ENCODE measurements at regions not wholly inside any gene's neighbourhood (a gene's known extent, or its start where the extent isn't known, plus 50 kb on each side); places are given as distances from the start of the nearest gene placed in this dataset.

DNA sequence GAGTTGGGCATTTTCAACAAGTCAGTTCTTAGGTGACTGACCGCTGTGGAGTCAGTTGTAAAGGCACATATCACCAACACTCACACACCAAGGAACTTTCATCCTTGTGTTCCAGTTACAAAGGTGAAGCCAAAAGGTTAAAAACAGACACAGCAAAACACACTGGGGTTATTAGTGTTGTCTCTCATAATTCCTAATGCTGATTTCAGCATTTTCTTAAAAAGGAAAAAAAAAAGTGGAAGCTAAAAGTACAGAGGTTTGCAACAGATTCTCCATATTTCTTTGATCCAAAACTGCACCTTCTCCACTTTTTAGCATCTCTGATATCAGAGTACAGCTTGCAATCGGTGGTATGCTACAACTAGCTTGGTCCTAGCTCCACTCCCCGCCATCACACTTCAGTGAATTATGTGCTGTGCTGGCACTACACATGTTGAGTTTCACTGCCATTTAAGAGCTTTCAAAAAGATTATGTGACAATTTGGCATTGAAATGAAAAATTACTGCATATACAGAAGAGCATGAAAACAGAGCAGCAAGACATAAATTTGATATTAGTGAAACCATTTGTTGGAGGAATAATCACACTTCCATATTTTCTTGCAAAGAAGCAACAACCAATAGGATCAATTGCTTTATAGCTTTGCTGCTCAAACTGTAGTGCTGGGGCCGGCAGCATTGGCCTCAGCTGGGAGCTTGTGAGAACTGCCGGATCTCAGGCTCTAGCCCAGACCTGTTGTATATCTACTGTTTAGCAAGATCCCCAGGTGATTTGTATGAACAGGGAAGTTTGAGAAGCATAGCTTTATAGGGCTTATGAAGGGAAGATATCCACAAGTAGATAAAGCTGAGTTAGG lies 62.3 kb upstream of the DAPL1 start:
- no peak for DNase-seq

DNA sequence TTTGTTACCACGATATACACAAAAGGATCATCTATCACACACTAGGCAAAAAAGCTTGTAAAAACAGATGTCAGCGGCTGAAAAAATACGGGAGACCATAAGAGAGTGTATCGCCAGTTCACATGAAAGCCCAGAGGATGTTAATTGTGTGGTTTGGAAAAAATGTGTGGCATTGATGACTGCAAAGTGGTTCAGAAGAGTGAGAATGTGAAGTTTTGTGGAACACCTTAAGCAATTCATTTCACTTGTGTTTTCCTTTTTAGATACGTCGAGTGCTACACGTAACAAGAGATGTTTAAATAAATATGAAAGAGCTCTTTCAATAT lies 61.7 kb upstream of the DAPL1 start:
- DNase-seq = no peak

DNA sequence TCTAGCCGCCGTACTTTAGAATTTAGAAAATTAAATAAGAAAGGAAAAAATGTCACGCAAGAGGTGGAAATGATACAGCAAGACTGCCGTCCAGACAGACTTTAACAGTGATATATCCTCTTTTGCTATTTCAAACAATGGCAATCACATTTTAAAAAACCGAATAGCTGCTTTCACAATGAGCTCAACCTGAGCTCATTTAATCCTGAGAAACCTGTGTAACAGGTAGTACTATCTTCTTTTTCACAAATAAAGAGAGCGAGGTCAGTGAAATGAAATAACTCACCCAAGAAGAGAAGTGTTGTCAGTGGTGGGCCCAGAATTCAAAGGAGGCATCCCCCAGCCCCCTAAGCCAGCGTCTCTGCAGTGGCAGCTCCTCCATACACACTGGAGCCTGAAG lies 60.7 kb upstream of the DAPL1 start:
- no peak for DNase-seq

DNA sequence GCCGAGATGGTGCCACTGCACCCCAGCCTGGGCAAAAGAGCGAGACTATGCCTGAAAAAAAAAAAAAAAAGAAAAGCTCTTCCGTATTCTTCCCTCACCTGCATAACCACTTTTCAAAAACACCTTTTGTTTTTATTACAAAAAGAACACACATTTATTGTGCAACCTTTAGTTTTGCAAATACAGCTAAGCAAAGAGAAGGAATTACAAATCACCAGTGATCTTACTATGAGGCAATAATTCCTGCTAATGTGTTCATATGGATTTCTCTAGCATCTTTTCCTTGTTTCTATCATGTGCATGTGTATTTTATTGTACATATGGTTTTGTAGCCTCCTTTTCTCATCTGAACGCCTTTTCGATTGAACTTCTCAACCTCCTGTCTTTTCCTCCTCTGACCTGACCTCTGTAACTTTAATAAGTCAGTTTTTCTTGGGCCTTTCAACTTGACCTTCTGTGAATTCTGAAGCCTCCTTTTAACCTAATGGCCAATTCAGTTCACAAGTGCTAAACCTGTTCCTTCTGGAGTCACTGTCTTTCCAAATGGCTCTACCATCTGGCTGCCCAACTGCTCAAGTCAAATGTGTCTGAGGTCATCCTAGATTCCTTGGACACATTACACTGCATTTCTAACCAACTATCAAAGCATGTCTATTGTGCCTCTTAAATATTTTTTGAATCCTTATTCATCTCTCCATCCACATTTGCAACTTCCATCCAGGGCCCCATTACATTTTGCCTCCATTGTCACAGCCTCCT lies 59.1 kb upstream of the DAPL1 start:
- DNase-seq = no peak

DNA sequence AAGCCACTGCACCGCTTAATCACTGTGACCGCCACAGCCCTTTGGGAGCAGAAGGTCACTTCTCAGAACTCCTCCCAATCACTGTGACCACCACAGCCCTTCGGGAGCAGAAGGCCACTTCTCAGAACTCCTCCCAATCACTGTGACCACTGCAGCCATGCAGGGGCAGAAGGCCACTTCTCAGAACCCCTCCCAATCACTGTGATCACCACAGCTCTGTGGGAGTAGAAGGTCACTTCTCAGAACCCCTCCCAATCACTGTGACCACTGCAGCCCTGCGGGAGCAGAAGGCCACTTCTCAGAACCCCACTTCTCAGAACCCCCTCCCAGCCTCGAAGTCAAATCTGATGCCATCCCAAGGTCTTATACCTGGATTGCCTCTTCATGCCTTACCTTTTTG lies 56.8 kb upstream of the DAPL1 start:
- no peak for DNase-seq

DNA sequence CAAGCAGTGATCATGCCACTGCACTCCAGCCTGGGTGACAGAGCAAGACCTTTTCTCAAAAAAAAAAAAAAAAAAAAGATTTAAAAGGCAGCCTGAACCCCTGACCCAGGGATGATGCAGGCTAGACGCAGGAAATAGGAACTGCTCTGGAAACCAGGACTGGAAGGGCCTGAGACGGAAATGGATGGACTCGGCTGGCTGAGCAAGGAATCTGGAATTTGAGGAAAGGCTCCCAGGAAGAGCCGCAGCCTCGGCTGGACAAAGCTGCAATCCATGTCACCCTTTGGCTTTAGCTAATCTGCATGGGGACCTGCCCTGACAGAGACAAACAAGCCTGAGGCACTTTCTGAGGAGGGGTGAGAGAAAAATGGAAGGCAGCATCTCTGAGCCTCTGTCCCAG lies 55.0 kb upstream of the DAPL1 start:
- DNase-seq = no peak

DNA sequence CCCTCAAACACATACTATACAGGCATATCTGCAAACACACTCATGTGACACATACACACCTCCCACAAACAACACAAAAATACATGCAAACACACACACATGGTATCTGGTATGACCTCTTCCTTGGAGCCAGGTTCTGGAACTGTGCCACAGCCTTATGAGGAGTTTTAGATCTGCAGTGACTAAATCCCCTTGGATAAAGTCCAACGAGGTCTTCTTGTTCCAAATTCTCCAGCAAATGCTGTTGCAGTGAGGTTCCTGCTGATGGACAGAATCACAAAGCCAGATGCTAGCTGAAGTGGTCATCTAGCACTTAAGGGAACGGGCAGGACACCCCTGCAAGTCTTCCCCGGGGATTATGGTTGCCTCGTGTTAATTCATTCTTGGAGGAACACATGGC lies 54.5 kb upstream of the DAPL1 start:
- peak; percentile 62 for DNase-seq

DNA sequence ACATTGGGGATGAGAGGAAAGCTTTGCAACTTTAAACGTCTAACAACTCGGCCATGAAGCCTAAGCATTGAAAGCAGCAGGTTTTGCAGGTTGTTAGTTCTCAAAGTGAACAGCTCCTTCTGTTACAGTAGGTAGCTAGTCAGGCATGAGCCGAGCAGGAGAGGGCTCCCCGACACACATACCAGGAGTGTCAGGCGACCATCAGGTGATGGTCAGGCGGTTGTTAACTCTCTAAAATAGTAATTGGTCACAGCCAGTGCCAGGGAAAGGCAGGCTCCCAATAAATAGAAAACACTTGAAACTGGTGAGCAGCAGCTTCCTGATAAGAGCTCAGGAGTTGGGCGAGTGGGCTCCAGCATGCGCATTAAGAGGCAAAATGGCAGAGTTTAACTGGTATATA lies 53.5 kb upstream of the DAPL1 start:
- DNase-seq = no peak

DNA sequence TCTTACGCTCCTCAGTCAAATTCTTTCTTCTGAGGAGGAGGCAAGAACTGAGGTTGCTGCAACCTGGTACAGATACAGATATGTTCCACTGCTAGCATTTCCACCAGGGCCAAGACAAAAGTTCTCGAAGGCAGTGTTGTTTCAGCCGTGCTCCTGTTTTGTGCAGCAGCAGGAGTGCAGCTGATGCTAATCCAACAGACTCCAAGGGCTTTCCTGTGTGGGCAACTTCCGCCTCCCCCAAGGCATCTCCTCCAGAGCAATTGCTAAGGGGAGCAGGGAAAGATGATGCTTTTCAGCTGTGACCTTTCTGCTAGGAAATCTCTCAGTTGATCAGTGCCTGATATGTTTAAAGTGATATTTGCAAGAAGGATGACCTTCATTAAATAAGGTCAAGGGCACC lies 52.6 kb upstream of the DAPL1 start:
- DNase-seq = no peak

DNA sequence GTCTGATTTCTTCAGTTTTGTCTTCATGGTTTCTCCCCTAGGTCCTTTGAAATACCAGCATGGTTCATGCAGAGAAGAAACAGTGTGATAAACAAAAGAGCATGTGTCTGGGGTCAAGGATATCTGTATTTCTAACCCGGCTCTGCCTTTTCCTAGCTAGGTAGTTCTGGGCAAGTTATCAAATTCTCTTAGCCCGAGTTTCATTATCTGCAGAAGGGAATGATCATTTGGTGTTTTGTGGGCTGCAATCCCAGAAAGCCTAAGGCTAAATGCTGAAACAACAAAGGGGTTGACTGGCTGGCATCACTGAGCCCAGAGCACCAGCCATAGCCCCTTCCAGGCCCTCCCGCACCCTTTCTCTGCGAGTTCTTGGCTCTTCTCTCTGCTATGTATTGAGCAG lies 51.7 kb upstream of the DAPL1 start:
- DNase-seq = no peak

DNA sequence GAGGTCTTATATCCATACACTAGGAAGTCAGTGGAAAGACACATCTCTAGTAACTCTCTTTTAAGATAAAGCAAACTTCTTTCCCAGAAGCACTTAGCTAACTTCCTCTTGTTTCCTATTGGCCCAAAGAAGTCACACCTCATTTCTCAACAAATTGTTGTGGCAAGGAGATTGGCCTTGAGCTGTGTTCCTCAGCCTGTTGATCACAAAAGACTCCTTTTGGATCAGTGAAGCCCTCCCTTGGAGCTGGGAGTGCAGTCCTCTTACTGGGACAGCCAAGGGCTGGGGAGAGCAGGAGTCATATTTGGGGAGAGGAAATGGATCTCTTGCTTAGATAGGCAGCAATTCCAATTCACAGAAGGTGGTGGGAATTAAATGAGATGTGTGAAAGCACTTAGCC lies 51.2 kb upstream of the DAPL1 start:
- DNase-seq = no peak

DNA sequence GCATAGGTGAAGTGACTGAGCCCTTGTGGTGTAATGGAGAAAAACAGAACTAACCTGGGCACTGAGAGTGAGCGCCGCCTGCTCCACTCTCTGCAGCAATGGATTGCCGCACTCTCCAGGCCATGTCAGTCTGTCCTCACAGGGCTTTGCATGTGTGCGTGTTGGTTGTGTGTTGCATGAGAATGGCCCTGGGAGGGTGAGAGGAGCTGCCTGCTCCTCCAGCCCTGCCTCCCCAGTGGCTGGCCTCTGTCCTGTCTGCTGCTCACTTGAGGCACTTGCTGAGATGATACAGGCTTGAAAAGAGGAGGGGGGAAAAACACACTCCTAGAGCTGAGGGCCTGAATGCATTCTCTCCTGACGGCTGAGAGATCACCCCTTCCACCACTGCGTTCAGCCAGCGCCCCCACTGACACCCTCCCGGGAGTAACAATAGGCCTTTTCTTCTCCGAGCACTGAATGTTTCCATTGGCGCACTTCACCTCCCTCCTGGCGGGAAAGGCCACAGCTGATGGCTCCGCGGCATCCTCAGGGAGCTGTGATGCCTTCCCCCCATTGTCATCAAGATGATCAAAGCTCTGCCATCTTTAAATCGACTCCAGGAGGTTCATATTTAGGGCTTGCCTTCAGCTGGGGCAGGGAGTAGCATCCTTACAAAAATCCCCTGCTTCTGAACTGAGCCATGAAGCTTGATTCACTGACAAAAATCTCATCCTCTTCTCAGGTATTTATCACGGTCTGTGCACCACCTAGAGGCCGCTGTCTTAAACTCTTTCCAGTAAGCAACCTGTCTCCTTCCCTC lies 49.9 kb upstream of the DAPL1 start:
- peak; percentile 91 for DNase-seq

All from tongue (tissue), 1 donor.